ENCODE measurements at regions not wholly inside any gene's neighbourhood (a gene's known extent, or its start where the extent isn't known, plus 50 kb on each side); places are given as distances from the start of the nearest gene placed in this dataset.

DNA sequence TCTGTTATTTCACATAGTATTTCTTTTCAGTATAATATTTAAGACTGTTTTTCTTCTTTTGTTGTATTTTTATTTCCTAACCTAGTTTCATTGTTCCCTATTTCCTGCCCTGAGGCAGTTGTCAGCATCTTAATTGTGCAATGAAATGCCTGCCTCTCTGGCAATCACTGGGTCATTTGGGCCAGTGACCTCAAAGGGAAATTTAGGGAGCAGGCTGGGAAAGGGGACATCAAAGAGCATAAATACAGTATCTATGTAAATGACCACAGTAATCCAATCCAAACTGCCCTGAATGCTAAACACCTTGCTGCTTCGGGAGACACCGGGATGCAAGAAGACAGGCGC, 147.8 kb downstream of the TLR5 start:
- 0% methylated on average over 3 of the region's 3 CpGs for WGBS (ENCODE audit: insufficient coverage, low coverage, missing lambda C conversion rate)
- H3K4me2 ChIP-seq (ENCODE audit: insufficient read depth, low read length): no peak overlapping the region
- ChIA-PET CTCF (ENCODE audit: low intra/inter-chr PET ratio) (no interaction called here), POLR2A (no interaction called here)
- no peak overlapping the region for H3K27ac ChIP-seq (ENCODE audit: extremely low read depth, low read depth, low read length)
- H3K79me2 ChIP-seq (ENCODE audit: control insufficient read depth, insufficient read depth, low read length): no peaks in the 10 kb centered on the region
- no peaks in the 10 kb centered on the region for H4K20me1 ChIP-seq (replicated peaks; ENCODE audit: control insufficient read depth, insufficient read depth, low read length)
- H3K9ac ChIP-seq (ENCODE audit: insufficient read depth in 1 of 2, low read depth in 2 of 2, low read length in 2 of 2): no peak overlapping the region
- H3K9me3 ChIP-seq (replicated peaks; ENCODE audit: control insufficient read depth, insufficient read depth, low read depth, low read length): no peaks in the 10 kb centered on the region
- TF ChIP-seq TBL1XR1 (IDR thresholded peaks at IDR 0.05; ENCODE audit: low read length in 2 of 2): no peak
- no peak for TF ChIP-seq FOXJ3 (CRISPR knock-in tag; IDR thresholded peaks at IDR 0.05)
- intact Hi-C loops (cut with micrococcal nuclease) (no loop called here), in situ Hi-C loops (cut with MboI) (no loop called here)
- FAIRE-seq: no peak
- no peak for DNase-seq (ENCODE audit: extremely low read depth in 1 of 4, low spot score in 3 of 4)
- H3K27me3 ChIP-seq (ENCODE audit: control insufficient read depth in 2 of 2, insufficient read depth in 2 of 2, low read length in 2 of 2): no peaks in the 10 kb centered on the region; a peak in 1 of 5 replicates
- no peaks in the 10 kb centered on the region for H3K9me1 ChIP-seq (ENCODE audit: control insufficient read depth, insufficient read depth, low read length)
- no peak overlapping the region for H2AFZ ChIP-seq (ENCODE audit: low read depth, low read length)
- no peak overlapping the region for H3K4me3 ChIP-seq
- no TSS peak for BruUV-seq (replicated peaks)
- no peak for ATAC-seq
- no peaks in the 10 kb centered on the region for H3K36me3 ChIP-seq (ENCODE audit: control insufficient read depth, insufficient read depth, low read length)
- no peaks in the 10 kb centered on the region for H3K4me1 ChIP-seq (replicated peaks in 1 of 2; ENCODE audit: control insufficient read depth in 2 of 2, insufficient read depth in 2 of 2, low read length in 2 of 2)

- WGBS (ENCODE audit: insufficient coverage, low coverage, missing lambda C conversion rate): 0% methylated on average over 5 of the region's 5 CpGs
- CTCF ChIA-PET (ENCODE audit: low intra/inter-chr PET ratio): interaction anchor here (0.6 kb wide), 1 partner anchor 19 kb away, joined by 3 read pairs; no protein-coding TSS in a partner anchor
- in situ Hi-C loops (cut with MboI): no loop called here
- FAIRE-seq (no peak), DNase-seq (ENCODE audit: extremely low read depth in 1 of 4, low spot score in 3 of 4) (no peak), ATAC-seq (no peak)
- Histone ChIP-seq H3K79me2 (ENCODE audit: control insufficient read depth, insufficient read depth, low read length) (no peaks in the 10 kb centered on the region), H3K27me3 (ENCODE audit: control insufficient read depth in 2 of 2, insufficient read depth in 2 of 2, low read length in 2 of 2) (no peaks in the 10 kb centered on the region; a peak in 1 of 5 replicates), H3K4me2 (ENCODE audit: insufficient read depth, low read length) (no peak overlapping the region), H2AFZ (ENCODE audit: low read depth, low read length) (no peak overlapping the region), H3K4me1 (replicated peaks in 1 of 2; ENCODE audit: control insufficient read depth in 2 of 2, insufficient read depth in 2 of 2, low read length in 2 of 2) (no peaks in the 10 kb centered on the region), H3K9me3 (replicated peaks; ENCODE audit: control insufficient read depth, insufficient read depth, low read depth, low read length) (no peaks in the 10 kb centered on the region), H4K20me1 (replicated peaks; ENCODE audit: control insufficient read depth, insufficient read depth, low read length) (no peaks in the 10 kb centered on the region), H3K9ac (ENCODE audit: insufficient read depth in 1 of 2, low read depth in 2 of 2, low read length in 2 of 2) (no peak overlapping the region), H3K36me3 (ENCODE audit: control insufficient read depth, insufficient read depth, low read length) (no peaks in the 10 kb centered on the region), H3K27ac (ENCODE audit: extremely low read depth, low read depth, low read length) (no peak overlapping the region), H3K4me3 (no peak overlapping the region), H3K9me1 (ENCODE audit: control insufficient read depth, insufficient read depth, low read length) (no peaks in the 10 kb centered on the region)
- intact Hi-C loops (cut with micrococcal nuclease): no loop called here
- BruUV-seq (replicated peaks): no TSS peak
- POLR2A ChIA-PET: no interaction called here
- TF ChIP-seq, protein P1, sequence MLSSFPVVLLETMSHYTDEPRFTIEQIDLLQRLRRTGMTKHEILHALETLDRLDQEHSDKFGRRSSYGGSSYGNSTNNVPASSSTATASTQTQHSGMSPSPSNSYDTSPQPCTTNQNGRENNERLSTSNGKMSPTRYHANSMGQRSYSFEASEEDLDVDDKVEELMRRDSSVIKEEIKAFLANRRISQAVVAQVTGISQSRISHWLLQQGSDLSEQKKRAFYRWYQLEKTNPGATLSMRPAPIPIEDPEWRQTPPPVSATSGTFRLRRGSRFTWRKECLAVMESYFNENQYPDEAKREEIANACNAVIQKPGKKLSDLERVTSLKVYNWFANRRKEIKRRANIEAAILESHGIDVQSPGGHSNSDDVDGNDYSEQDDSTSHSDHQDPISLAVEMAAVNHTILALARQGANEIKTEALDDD (IDR thresholded peaks at IDR 0.05): peak; percentile 64
- TF ChIP-seq, protein P2, sequence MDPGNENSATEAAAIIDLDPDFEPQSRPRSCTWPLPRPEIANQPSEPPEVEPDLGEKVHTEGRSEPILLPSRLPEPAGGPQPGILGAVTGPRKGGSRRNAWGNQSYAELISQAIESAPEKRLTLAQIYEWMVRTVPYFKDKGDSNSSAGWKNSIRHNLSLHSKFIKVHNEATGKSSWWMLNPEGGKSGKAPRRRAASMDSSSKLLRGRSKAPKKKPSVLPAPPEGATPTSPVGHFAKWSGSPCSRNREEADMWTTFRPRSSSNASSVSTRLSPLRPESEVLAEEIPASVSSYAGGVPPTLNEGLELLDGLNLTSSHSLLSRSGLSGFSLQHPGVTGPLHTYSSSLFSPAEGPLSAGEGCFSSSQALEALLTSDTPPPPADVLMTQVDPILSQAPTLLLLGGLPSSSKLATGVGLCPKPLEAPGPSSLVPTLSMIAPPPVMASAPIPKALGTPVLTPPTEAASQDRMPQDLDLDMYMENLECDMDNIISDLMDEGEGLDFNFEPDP (CRISPR knock-in tag; IDR thresholded peaks at IDR 0.05): no peak
- TF ChIP-seq ATF6 (CRISPR knock-in tag; IDR thresholded peaks at IDR 0.05): no peak
Measured at GRCh38 chr1:222995620-222996309, 147.3 kb downstream of the TLR5 start.
